ENCODE measurements at regions not wholly inside any gene's neighbourhood (a gene's known extent, or its start where the extent isn't known, plus 50 kb on each side); places are given as distances from the start of the nearest gene placed in this dataset.

- Histone ChIP-seq H3K4me3 (replicated peaks; ENCODE audit: insufficient read depth, low read length) (no peak overlapping the region), H3K27me3 (ENCODE audit: insufficient read depth, poor library complexity, severe bottlenecking) (no peaks in the 10 kb centered on the region), H3K27ac (replicated peaks) (no peak overlapping the region)
- no peak for DNase-seq (ENCODE audit: low read depth in 1 of 2, low spot score in 1 of 2)
- TF ChIP-seq REST (IDR thresholded peaks at IDR 0.05; ENCODE audit: insufficient replicate concordance, low read depth) (no peak), CTCF (IDR thresholded peaks at IDR 0.05; ENCODE audit: insufficient read depth, low read length) (no peak), POLR2AphosphoS5 (IDR thresholded peaks at IDR 0.05; ENCODE audit: low read depth) (no peak), GABPA (IDR thresholded peaks at IDR 0.05; ENCODE audit: low read depth) (no peak), SPI1 (IDR thresholded peaks at IDR 0.05; ENCODE audit: borderline replicate concordance, low read depth) (no peak)
Observed at GRCh38 chr2:146992466-146992865, 852.4 kb upstream of the ACVR2A start.

GRCh38 chr2:146992057-146992456, 852.8 kb upstream of the ACVR2A start:
- TF ChIP-seq GABPA (IDR thresholded peaks at IDR 0.05; ENCODE audit: low read depth): no peak
- TF ChIP-seq SPI1 (IDR thresholded peaks at IDR 0.05; ENCODE audit: borderline replicate concordance, low read depth): no peak
- no peak for TF ChIP-seq CTCF (IDR thresholded peaks at IDR 0.05; ENCODE audit: insufficient read depth, low read length)
- no peak for TF ChIP-seq POLR2AphosphoS5 (IDR thresholded peaks at IDR 0.05; ENCODE audit: low read depth)
- TF ChIP-seq REST (IDR thresholded peaks at IDR 0.05; ENCODE audit: insufficient replicate concordance, low read depth): no peak
- Histone ChIP-seq H3K4me3 (replicated peaks; ENCODE audit: insufficient read depth, low read length) (no peak overlapping the region), H3K27ac (replicated peaks) (no peak overlapping the region), H3K27me3 (ENCODE audit: insufficient read depth, poor library complexity, severe bottlenecking) (no peaks in the 10 kb centered on the region)
- no peak for DNase-seq (ENCODE audit: low read depth in 1 of 2, low spot score in 1 of 2)

- TF ChIP-seq SPI1 (IDR thresholded peaks at IDR 0.05; ENCODE audit: borderline replicate concordance, low read depth) (no peak), POLR2AphosphoS5 (IDR thresholded peaks at IDR 0.05; ENCODE audit: low read depth) (no peak), REST (IDR thresholded peaks at IDR 0.05; ENCODE audit: insufficient replicate concordance, low read depth) (no peak), CTCF (IDR thresholded peaks at IDR 0.05; ENCODE audit: insufficient read depth, low read length) (no peak), GABPA (IDR thresholded peaks at IDR 0.05; ENCODE audit: low read depth) (no peak)
- H3K27me3 ChIP-seq (ENCODE audit: insufficient read depth, poor library complexity, severe bottlenecking): no peaks in the 10 kb centered on the region
- DNase-seq (ENCODE audit: low read depth in 1 of 2, low spot score in 1 of 2): no peak
- no peak overlapping the region for H3K27ac ChIP-seq (replicated peaks)
- H3K4me3 ChIP-seq (replicated peaks; ENCODE audit: insufficient read depth, low read length): no peak overlapping the region
Observed at GRCh38 chr2:146990311-146991054, 854.3 kb upstream of the ACVR2A start.

Measured in HL-60 (cell line).